AG09319 (cell line): ENCODE measurements at regions not wholly inside any gene's neighbourhood (a gene's known extent, or its start where the extent isn't known, plus 50 kb on each side); places are given as distances from the start of the nearest gene placed in this dataset.

Experiments used
- DNase-seq: peaks from one replicate; pipeline ENCODE4 v3.0.0-alpha.2; 2010; ENCODE audit warnings: low read depth; ENCODE audit errors: extremely low read depth
- TF ChIP-seq, protein P1 (sequence below): IDR thresholded peaks from 2 replicates; pipeline ENCODE4 v1.5.1; 2011; ENCODE audit warnings: low read depth, mild to moderate bottlenecking, inconsistent platforms, low read length, moderate library complexity

DNA sequence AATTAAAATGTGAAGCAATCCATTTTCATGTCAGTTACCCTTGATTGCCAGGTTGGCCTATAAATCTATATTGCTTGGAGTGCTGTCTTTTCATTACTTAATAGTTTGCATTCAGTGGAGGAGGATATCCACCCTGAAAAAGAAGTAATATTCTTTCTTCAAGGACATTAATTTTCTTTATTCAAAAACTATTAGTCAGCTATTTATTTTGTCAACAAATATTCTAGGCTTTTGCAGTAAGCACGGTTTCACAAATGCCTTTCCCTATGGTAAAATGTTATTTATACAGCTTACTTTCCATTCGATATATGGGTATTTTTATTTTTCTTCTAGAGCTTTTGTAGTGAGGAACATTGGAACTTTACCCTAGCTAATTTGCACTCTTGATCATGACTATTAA, 1176.9 kb upstream of the NUDT12 start:
- no peak for DNase-seq
- TF ChIP-seq, protein P1, sequence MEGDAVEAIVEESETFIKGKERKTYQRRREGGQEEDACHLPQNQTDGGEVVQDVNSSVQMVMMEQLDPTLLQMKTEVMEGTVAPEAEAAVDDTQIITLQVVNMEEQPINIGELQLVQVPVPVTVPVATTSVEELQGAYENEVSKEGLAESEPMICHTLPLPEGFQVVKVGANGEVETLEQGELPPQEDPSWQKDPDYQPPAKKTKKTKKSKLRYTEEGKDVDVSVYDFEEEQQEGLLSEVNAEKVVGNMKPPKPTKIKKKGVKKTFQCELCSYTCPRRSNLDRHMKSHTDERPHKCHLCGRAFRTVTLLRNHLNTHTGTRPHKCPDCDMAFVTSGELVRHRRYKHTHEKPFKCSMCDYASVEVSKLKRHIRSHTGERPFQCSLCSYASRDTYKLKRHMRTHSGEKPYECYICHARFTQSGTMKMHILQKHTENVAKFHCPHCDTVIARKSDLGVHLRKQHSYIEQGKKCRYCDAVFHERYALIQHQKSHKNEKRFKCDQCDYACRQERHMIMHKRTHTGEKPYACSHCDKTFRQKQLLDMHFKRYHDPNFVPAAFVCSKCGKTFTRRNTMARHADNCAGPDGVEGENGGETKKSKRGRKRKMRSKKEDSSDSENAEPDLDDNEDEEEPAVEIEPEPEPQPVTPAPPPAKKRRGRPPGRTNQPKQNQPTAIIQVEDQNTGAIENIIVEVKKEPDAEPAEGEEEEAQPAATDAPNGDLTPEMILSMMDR: no peak

DNA sequence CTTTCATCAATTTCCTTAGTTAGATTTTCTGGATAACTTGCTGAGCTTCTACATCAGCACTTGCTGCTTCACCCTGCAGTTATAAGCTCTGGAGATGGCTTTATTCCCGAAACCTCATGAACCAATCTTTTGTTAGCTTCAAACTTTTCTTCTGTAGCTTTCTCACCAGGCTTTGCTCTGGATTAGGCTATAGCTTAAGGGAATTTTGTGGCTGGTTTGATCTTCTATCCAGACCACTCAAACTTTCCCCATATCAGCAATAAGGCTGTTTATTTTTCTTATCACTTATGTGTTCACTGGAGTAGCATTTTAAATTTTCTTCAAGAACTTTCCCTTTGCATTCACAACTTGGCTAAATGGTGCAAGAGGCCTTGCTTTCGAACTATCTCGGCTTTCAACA, 1173.5 kb upstream of the NUDT12 start:
- no peak for DNase-seq
- TF ChIP-seq, protein P1: no peak

DNA sequence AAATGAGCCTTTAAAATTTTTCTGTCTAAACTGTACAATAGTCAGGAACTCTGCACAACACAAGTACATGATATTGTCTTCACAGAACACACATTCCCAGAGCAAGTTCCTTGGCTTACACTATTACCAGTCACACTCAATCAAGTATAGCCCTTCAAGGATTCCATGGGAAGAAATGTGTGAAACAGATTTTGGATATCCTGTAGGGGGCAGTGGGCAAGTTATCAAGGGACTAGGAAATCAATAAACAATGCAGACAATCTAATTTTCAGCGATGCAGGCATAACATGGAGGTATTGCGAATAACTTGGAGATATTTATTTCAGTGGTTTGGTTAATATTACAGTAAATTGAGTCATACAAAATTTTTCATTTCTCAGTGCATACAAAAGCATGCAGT, 1171.5 kb upstream of the NUDT12 start:
- DNase-seq: no peak
- TF ChIP-seq, protein P1: no peak

DNA sequence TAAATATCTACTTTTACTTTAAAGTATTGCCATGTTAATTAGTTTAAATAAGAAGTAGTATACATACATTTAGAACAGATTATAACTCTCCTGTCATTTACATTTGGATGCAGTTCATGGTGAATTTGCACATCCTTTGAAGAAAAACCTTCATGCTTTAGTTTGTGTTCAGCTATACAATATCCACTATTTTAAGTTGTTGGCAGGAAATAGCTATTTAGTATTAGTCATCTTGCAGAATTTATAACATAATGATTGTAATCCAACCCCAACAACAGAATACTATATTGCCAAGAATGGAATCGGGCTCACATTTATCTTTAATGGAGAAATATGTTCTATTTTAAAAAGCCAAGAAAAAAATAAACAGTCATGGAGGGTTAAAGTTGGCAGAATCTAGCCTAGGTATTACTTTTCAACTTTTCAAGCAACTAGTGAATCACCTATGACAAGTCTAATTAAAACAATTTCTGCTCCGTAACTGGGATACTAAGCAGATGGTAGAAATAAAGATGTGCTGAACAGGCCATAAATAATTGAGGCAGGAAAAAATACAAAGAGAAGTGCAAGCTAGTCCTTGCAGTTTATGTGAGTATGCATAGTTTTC, 1170.6 kb upstream of the NUDT12 start:
- DNase-seq: no peak
- TF ChIP-seq, protein P1: no peak

GRCh38 chr5:104731331-104731730, 1168.7 kb upstream of the NUDT12 start:
- no peak for DNase-seq
- TF ChIP-seq, protein P1: no peak

- no peak for DNase-seq
- TF ChIP-seq, protein P1: no peak
These were observed 1145.4 kb upstream of the NUDT12 start for GRCh38 chr5:104708027-104708426.

GRCh38 chr5:104706600-104706999, 1144.0 kb upstream of the NUDT12 start:
- TF ChIP-seq, protein P1: no peak
- DNase-seq: no peak
